ENCODE measurements at regions not wholly inside any gene's neighbourhood (a gene's known extent, or its start where the extent isn't known, plus 50 kb on each side); places are given as distances from the start of the nearest gene placed in this dataset.

DNA sequence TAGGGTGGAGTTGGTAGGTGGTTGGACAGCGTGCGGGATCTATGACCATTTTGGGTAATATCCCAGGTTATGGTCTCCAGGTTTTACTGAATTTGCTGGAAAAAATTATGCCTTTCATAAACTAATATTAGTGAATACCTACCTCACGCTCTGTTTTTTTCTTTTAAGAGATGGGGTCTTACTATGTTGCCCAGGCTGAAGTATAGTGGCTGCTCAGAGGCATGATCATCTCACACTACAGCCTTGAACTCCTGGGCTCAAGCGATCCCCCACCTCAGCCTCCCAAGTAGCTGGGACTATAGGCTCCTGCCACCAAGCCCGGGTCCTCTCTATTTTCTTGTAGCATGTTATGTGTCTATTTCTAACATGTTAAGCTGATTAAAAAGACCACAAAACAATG, 100.2 kb downstream of the RHOU start:
- no peak for TF ChIP-seq CTCF (conservative IDR thresholded peaks at IDR 0.05)
- TF ChIP-seq ZFX (IDR thresholded peaks at IDR 0.05) = no peak

Measured in C4-2B (cell line).